ENCODE measurements at regions not wholly inside any gene's neighbourhood (a gene's known extent, or its start where the extent isn't known, plus 50 kb on each side); places are given as distances from the start of the nearest gene placed in this dataset.

GRCh38 chr3:6605227-6605626 lies 255.7 kb upstream of the GRM7 start:
- TF ChIP-seq CTCF (IDR thresholded peaks at IDR 0.05 in 8 of 11, conservative IDR thresholded peaks at IDR 0.05 in 3 of 11) (no peak), POLR2A (IDR thresholded peaks at IDR 0.05) (no peak)

All from spleen (tissue), 7 donors.